ENCODE measurements at regions not wholly inside any gene's neighbourhood (a gene's known extent, or its start where the extent isn't known, plus 50 kb on each side); places are given as distances from the start of the nearest gene placed in this dataset.

DNA sequence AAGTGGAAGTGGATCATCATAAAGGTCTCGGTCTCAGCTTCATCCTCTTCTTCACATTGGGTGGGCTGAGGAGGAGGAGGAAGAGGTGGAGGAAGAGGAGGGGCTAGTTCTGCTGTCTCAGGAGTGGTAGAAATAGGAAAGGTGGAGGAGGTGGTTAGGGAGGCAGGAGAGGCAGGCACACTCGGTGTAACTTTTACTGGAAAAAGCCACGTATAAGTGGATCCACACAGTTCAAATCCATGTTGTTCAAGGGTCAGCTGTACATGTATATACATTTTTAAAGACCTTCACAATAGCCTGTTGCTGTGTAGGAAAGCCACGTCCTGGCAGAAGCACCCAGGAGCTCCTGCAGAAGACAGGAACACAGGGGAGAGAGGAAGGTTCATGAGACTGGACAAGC is 110.3 kb upstream of the RAB12 start:
- TF ChIP-seq, protein P1, sequence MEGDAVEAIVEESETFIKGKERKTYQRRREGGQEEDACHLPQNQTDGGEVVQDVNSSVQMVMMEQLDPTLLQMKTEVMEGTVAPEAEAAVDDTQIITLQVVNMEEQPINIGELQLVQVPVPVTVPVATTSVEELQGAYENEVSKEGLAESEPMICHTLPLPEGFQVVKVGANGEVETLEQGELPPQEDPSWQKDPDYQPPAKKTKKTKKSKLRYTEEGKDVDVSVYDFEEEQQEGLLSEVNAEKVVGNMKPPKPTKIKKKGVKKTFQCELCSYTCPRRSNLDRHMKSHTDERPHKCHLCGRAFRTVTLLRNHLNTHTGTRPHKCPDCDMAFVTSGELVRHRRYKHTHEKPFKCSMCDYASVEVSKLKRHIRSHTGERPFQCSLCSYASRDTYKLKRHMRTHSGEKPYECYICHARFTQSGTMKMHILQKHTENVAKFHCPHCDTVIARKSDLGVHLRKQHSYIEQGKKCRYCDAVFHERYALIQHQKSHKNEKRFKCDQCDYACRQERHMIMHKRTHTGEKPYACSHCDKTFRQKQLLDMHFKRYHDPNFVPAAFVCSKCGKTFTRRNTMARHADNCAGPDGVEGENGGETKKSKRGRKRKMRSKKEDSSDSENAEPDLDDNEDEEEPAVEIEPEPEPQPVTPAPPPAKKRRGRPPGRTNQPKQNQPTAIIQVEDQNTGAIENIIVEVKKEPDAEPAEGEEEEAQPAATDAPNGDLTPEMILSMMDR (IDR thresholded peaks at IDR 0.05; ENCODE audit: poor library complexity), result no peak
- no peak for TF ChIP-seq EZH2phosphoT487 (IDR thresholded peaks at IDR 0.05; ENCODE audit: low read depth, severe bottlenecking, unreplicated experiment)
